Glutamatergic neuron (in vitro differentiated cells): ENCODE measurements at regions not wholly inside any gene's neighbourhood (a gene's known extent, or its start where the extent isn't known, plus 50 kb on each side); places are given as distances from the start of the nearest gene placed in this dataset.

ENCODE experiments used
- DNase-seq: peaks from one replicate; pipeline ENCODE4 v3.0.0; 2022
- H3K27ac Mint-ChIP-seq: one replicate; pipeline ENCODE4 v1.8.0; 2020; ENCODE audit warnings: mild to moderate bottlenecking, mixed read lengths, inconsistent platforms; ENCODE audit not compliant: unreplicated experiment
- H3K27me3 Mint-ChIP-seq: one replicate; pipeline ENCODE4 v1.8.0; 2020; ENCODE audit warnings: mild to moderate bottlenecking, moderate library complexity, mixed read lengths, inconsistent platforms; ENCODE audit not compliant: unreplicated experiment
- H3K36me3 Mint-ChIP-seq: one replicate; pipeline ENCODE4 v1.8.0; 2020; ENCODE audit warnings: mild to moderate bottlenecking, mixed read lengths, inconsistent platforms; ENCODE audit not compliant: unreplicated experiment
- H3K4me1 Mint-ChIP-seq: one replicate; pipeline ENCODE4 v1.8.0; 2020; ENCODE audit warnings: mild to moderate bottlenecking, low read depth, mixed read lengths, inconsistent platforms; ENCODE audit not compliant: unreplicated experiment
- H3K4me3 Mint-ChIP-seq: one replicate; pipeline ENCODE4 v1.8.0; 2020; ENCODE audit warnings: mild to moderate bottlenecking, mixed read lengths, inconsistent platforms; ENCODE audit not compliant: unreplicated experiment
- H3K9me3 Mint-ChIP-seq: one replicate; pipeline ENCODE4 v1.8.0; 2020; ENCODE audit warnings: mild to moderate bottlenecking, moderate library complexity, mixed read lengths, inconsistent platforms; ENCODE audit not compliant: unreplicated experiment
- TF ChIP-seq, protein P1 (sequence below): fragments of 200-600 bp; sonication (generic); IDR thresholded peaks from one replicate; pipeline ENCODE4 v1.5.0; 2021; ENCODE audit not compliant: partially characterized antibody, unreplicated experiment

GRCh38 chr5:67561151-67561932, 364.7 kb upstream of the CD180 start:
- no peaks in the 10 kb centered on the region for H3K4me1 Mint-ChIP-seq
- H3K36me3 Mint-ChIP-seq = peaks cover 18% of the 10 kb centered on the region
- H3K4me3 Mint-ChIP-seq = no peak overlapping the region

DNA sequence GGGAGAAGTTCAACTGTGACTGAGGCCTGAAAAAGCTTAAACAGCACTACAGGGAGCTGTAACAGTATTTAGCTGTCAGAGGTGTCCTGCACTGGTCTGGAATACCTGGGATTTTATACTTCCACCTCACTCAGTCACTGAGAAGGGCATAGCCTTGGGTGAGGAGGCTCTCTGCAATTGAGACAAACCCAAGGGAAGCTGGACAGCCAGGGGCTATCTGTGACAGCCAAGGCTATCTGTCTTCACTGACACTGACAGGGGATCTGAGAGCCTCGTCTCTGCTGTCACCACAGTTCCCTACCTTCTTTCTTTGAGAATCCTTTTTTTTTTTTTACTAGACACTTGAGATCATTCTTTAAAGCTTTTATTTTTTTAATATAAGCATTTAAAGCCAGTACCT, 356.2 kb upstream of the CD180 start:
- H3K4me3 Mint-ChIP-seq = no peak overlapping the region
- peaks cover 4% of the 10 kb centered on the region for H3K27me3 Mint-ChIP-seq
- H3K36me3 Mint-ChIP-seq = peaks cover 5% of the 10 kb centered on the region
- DNase-seq = no peak
- H3K4me1 Mint-ChIP-seq = peaks cover 3% of the 10 kb centered on the region
- TF ChIP-seq, protein P1, sequence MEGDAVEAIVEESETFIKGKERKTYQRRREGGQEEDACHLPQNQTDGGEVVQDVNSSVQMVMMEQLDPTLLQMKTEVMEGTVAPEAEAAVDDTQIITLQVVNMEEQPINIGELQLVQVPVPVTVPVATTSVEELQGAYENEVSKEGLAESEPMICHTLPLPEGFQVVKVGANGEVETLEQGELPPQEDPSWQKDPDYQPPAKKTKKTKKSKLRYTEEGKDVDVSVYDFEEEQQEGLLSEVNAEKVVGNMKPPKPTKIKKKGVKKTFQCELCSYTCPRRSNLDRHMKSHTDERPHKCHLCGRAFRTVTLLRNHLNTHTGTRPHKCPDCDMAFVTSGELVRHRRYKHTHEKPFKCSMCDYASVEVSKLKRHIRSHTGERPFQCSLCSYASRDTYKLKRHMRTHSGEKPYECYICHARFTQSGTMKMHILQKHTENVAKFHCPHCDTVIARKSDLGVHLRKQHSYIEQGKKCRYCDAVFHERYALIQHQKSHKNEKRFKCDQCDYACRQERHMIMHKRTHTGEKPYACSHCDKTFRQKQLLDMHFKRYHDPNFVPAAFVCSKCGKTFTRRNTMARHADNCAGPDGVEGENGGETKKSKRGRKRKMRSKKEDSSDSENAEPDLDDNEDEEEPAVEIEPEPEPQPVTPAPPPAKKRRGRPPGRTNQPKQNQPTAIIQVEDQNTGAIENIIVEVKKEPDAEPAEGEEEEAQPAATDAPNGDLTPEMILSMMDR = no peak
- peaks cover 3% of the 10 kb centered on the region for H3K9me3 Mint-ChIP-seq
- H3K27ac Mint-ChIP-seq = no peak overlapping the region

More at GRCh38 chr5:67561151-67561932, 364.7 kb upstream of the CD180 start:
- Mint-ChIP-seq H3K27me3 (peaks cover 2% of the 10 kb centered on the region), H3K9me3 (peaks cover 3% of the 10 kb centered on the region), H3K27ac (no peak overlapping the region)
- TF ChIP-seq, protein P1 = no peak
- no peak for DNase-seq

GRCh38 chr5:67549947-67550346, 353.3 kb upstream of the CD180 start:
- Mint-ChIP-seq H3K4me1 (peaks cover 3% of the 10 kb centered on the region), H3K4me3 (no peak overlapping the region), H3K9me3 (no peaks in the 10 kb centered on the region), H3K27ac (no peak overlapping the region), H3K27me3 (peaks cover 2% of the 10 kb centered on the region), H3K36me3 (no peaks in the 10 kb centered on the region)
- DNase-seq = no peak
- TF ChIP-seq, protein P1 = no peak

DNA sequence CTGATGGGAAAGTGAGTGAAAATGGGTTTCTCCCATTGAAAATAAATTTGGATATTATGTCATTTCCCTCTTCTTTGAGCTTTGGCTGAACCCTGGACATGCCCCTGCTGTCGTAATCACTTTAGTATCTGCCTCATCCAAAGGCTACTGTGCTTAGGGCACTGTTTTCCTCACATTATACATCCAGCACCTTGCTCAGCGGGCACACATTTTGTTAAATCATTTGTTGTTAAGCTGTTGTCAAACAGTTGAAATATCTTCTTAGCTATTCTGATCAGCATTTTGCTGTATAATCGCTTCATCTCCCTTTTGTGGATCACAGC, 352.7 kb upstream of the CD180 start:
- Mint-ChIP-seq H3K27ac (no peak overlapping the region), H3K9me3 (no peaks in the 10 kb centered on the region), H3K4me1 (peaks cover 3% of the 10 kb centered on the region), H3K36me3 (no peaks in the 10 kb centered on the region), H3K27me3 (no peaks in the 10 kb centered on the region), H3K4me3 (no peak overlapping the region)
- TF ChIP-seq, protein P1 = no peak
- no peak for DNase-seq

DNA sequence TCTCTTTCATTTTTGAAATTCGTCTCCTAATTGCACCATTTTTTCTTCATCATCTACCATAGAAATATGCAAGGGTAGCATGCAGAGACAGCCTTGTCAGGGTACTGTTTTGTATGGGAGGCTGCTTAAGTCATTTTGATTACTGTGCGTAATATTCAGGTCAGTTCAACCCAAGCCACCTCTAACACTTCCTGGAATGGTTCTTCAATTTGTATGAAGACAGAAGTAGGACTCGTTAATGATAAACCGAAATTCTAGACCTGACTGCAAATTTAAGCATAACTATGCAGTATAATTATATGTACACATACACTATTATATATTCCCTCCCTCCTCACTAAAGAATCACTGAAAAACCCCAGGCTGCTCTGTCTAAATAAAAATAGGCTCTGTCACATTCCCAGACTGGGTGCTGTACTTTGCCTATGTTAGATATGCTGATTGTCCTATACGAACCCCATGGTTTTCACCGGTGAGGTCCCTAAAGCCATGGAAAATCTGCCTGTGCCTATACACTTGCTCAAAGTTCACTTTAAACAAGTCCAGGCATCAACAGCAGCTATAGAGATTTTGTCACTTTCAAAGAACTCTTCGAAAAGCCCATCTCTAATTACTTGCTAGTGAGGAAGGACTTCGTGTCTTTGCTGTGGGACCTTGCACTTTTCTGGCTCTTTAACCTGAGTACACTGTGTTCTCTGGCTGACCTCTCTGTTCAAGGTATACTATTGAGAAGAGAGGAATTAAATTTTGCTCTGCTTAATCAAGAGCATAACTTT, 352.1 kb upstream of the CD180 start:
- Mint-ChIP-seq H3K9me3 (no peaks in the 10 kb centered on the region), H3K4me1 (peaks cover 3% of the 10 kb centered on the region), H3K27me3 (no peaks in the 10 kb centered on the region), H3K27ac (no peak overlapping the region), H3K36me3 (no peaks in the 10 kb centered on the region), H3K4me3 (no peak overlapping the region)
- DNase-seq = no peak
- TF ChIP-seq, protein P1 = no peak
